ENCODE measurements at regions not wholly inside any gene's neighbourhood (a gene's known extent, or its start where the extent isn't known, plus 50 kb on each side); places are given as distances from the start of the nearest gene placed in this dataset.

DNA sequence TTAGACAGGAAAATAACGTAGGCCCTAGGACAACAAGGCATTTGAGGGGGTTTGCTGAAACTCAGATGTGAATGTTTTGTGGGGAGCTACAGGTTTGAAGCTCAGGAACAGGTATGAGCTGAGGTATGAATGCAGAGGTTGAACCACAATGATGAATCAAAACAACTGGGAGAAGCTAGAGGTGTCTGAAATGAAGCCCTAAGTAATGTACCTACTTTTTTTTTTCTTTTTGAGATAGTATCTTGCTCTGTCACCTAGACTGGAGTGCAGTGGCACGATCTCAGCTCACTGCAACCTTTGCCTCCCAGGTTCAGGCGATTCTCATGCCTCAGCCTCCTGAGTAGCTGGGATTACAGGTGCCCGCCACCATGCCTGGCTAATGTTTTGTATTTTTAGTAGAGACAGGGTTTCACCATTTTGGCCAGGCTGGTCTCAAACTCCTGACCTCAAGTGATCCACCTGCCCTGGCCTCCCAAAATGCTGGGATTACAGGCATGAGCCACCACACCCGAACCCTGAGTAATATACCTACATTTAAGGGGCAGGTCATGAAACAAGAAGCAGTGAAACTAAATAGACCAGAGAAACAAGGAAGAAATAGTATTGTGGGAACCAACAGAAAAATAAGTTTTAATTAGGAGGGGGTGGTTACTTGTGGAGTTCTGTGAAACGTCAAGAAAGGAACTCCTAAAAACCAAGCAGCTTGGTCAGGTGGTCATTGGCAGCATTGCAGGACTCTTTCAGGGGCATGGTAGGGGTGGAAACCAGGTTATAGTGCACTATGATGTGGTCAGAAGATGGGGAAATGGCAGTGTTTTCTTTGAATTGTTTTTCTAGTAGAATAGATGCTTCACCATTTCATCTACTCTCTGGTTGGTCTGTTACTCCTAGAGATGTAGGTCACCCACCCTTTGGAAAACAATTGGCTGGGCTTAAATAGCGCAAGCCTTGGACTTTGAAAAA lies 138.1 kb downstream of the CD164 start:
- DNase-seq (ENCODE audit: low read depth): no peak
- H3K4me3 ChIP-seq (ENCODE audit: low read length): no peak overlapping the region
- TF ChIP-seq CTCF (conservative IDR thresholded peaks at IDR 0.05; ENCODE audit: low read length): no peak

- no peak overlapping the region for H3K4me3 ChIP-seq (ENCODE audit: low read length)
- DNase-seq (ENCODE audit: low read depth): no peak
- TF ChIP-seq CTCF (conservative IDR thresholded peaks at IDR 0.05; ENCODE audit: low read length): no peak
Observed at GRCh38 chr6:109242925-109243324, 139.3 kb downstream of the CD164 start.

GRCh38 chr6:109242029-109242428 lies 140.2 kb downstream of the CD164 start:
- DNase-seq (ENCODE audit: low read depth): no peak
- no peak for TF ChIP-seq CTCF (conservative IDR thresholded peaks at IDR 0.05; ENCODE audit: low read length)
- H3K4me3 ChIP-seq (ENCODE audit: low read length): no peak overlapping the region

- no peak for TF ChIP-seq CTCF (conservative IDR thresholded peaks at IDR 0.05; ENCODE audit: low read length)
- no peak overlapping the region for H3K4me3 ChIP-seq (ENCODE audit: low read length)
- DNase-seq (ENCODE audit: low read depth): peak; percentile 86
Observed at GRCh38 chr6:109241199-109241598, 141.1 kb downstream of the CD164 start.

- H3K4me3 ChIP-seq (ENCODE audit: low read length): no peak overlapping the region
- TF ChIP-seq CTCF (conservative IDR thresholded peaks at IDR 0.05; ENCODE audit: low read length): no peak
- DNase-seq (ENCODE audit: low read depth): peak; percentile 29
Observed at GRCh38 chr6:109240370-109241084, 141.7 kb downstream of the CD164 start.

DNA sequence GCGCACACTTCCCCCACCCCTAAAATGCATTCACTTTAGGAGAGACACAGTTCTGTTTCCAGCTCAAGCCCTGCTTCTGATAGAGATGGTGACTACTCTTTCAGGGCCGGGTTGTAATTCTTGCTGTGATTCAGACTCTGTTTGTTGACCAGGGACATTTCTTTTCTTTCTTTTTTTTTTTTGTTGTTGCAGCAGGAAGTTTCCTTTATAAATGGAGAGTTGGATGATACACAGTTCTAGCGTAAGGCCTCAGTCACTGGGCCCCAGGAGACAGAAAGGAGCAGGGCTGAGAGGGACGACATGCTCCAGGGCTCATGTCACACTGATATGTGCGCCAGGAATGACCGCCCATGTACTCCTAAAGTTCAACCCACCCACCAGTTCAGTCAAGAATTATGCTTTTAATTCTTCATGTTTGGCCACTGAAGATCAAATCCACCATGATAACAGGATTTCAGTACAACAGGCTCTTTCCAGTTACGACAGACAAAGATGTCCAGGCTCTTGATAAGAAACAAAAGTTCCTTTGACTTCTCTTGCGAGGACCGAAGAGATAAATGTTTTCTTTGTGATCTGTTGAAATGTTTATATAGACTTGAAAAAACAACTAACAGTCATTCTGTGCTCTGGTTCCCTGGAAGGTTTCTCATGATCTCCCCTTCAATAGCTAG lies 142.5 kb downstream of the CD164 start:
- no peak for TF ChIP-seq CTCF (conservative IDR thresholded peaks at IDR 0.05; ENCODE audit: low read length)
- no peak for DNase-seq (ENCODE audit: low read depth)
- no peak overlapping the region for H3K4me3 ChIP-seq (ENCODE audit: low read length)

All from AG10803 (cell line).